ENCODE measurements at regions not wholly inside any gene's neighbourhood (a gene's known extent, or its start where the extent isn't known, plus 50 kb on each side); places are given as distances from the start of the nearest gene placed in this dataset.

- TF ChIP-seq CTCF (IDR thresholded peaks at IDR 0.05; ENCODE audit: insufficient read depth, low read length): no peak
- DNase-seq (ENCODE audit: low read depth): no peak
- no peak overlapping the region for H3K4me3 ChIP-seq (ENCODE audit: low read depth, low read length)
Measured at GRCh38 chr1:216841165-216841564, 117.9 kb upstream of the ESRRG start.

- TF ChIP-seq CTCF (IDR thresholded peaks at IDR 0.05; ENCODE audit: insufficient read depth, low read length): no peak
- DNase-seq (ENCODE audit: low read depth): no peak
- no peak overlapping the region for H3K4me3 ChIP-seq (ENCODE audit: low read depth, low read length)
Measured at GRCh38 chr1:216836316-216836715, 113.1 kb upstream of the ESRRG start.

- DNase-seq (ENCODE audit: low read depth): no peak
- no peak overlapping the region for H3K4me3 ChIP-seq (ENCODE audit: low read depth, low read length)
- TF ChIP-seq CTCF (IDR thresholded peaks at IDR 0.05; ENCODE audit: insufficient read depth, low read length): no peak
Measured at GRCh38 chr1:216833509-216833908, 110.3 kb upstream of the ESRRG start.

GRCh38 chr1:216832192-216832591 is 109.0 kb upstream of the ESRRG start:
- DNase-seq (ENCODE audit: low read depth): no peak
- H3K4me3 ChIP-seq (ENCODE audit: low read depth, low read length): no peak overlapping the region
- no peak for TF ChIP-seq CTCF (IDR thresholded peaks at IDR 0.05; ENCODE audit: insufficient read depth, low read length)

- H3K4me3 ChIP-seq (ENCODE audit: low read depth, low read length): no peak overlapping the region
- no peak for DNase-seq (ENCODE audit: low read depth)
- no peak for TF ChIP-seq CTCF (IDR thresholded peaks at IDR 0.05; ENCODE audit: insufficient read depth, low read length)
Measured at GRCh38 chr1:216830424-216831210, 107.4 kb upstream of the ESRRG start.

- no peak for TF ChIP-seq CTCF (IDR thresholded peaks at IDR 0.05; ENCODE audit: insufficient read depth, low read length)
- no peak for DNase-seq (ENCODE audit: low read depth)
- no peak overlapping the region for H3K4me3 ChIP-seq (ENCODE audit: low read depth, low read length)
Measured at GRCh38 chr1:216827251-216827650, 104.0 kb upstream of the ESRRG start.

GRCh38 chr1:216826646-216827045 is 103.4 kb upstream of the ESRRG start:
- DNase-seq (ENCODE audit: low read depth): no peak
- no peak for TF ChIP-seq CTCF (IDR thresholded peaks at IDR 0.05; ENCODE audit: insufficient read depth, low read length)
- no peak overlapping the region for H3K4me3 ChIP-seq (ENCODE audit: low read depth, low read length)
